Activated gamma-delta T cell treated with Interleukin-2 at 50 U/mL for 16 hours (primary cell): ENCODE measurements at regions not wholly inside any gene's neighbourhood (a gene's known extent, or its start where the extent isn't known, plus 50 kb on each side); places are given as distances from the start of the nearest gene placed in this dataset.

Experiments used
- DNase-seq: peaks from one replicate; pipeline ENCODE4 v3.0.0-alpha.2; 2020

DNA sequence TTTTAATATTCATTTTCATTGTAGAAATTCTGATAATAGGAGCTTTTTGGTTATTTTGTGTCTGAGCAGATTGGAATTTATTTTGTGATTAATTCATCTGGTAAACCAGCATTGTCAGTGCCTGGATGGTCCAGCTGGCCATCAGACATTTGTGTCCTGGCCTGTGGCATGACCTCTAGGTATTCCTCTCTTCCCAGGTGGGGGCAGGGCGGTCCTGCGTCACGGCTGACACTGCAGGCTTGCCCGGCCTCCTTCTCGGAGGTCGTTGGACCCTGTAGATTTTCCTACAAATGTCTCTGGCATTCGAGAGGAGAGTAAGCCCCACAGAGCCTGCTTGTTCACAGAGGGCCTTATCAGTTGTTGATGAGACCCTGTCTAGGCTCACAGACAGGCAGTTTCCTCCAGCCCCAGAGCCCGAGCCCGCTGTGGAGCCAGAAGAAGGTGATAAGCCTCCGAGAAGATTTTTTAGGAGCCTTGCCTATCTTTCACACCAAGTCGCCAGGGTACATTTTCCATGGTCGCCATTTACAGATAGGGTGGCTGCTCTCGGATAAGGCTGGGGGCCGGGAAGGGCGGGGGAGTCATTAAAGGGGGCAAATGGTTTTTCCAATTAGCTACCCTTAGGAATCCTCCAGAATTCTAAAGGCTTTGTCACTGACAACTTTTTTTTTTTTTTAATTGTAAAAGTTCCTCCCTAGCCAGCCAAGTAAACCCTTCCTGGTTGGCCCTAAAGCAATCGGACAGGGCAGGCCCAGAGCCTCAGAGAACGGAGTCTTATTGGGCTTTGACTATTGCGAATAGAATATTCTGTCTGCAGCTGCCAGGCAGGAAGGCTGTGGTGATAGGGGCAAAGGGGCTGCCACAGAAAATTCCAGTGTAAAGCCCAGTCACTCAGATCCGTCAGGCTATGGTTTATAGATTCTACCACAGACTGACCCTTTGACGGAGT lies 78.1 kb upstream of the TBX20 start:
- no peak for DNase-seq

DNA sequence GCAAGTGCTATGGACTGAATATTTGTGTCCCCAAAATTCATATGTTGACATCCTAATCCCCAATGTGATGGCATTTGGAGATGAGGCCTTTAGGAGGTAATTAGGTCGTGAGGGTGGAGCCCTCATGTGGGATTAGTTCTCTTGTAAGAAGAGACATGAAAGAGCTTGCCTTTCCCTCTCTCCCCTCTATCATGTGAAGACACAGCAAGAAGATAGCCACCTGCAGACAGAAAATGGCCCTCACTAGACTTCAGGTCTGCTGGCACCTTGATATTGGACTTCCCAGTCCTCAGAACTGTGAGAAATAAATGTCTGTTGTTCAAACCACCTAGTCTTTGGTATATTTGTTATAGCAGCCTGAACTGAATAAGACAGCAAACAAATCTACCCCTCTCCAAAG lies 75.1 kb upstream of the TBX20 start:
- no peak for DNase-seq

DNA sequence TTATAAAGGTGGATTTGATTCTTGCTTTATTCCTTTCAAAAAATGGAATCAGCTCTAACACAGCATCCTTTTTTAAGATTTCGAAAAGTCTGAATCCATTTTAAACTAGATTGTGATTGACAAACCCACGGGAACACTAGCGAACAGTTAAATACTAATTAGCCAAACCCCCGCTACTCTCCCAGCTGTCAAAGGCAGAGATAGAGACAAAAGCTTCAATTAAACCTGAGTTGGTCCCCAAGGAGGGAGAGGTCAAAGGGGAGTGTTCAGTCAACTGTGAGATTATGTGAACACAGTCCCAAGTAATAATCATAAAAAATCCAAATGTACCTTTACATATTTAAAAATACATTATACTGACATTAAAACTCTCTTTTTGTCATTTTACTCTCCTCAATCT lies 65.7 kb upstream of the TBX20 start:
- DNase-seq = no peak

DNA sequence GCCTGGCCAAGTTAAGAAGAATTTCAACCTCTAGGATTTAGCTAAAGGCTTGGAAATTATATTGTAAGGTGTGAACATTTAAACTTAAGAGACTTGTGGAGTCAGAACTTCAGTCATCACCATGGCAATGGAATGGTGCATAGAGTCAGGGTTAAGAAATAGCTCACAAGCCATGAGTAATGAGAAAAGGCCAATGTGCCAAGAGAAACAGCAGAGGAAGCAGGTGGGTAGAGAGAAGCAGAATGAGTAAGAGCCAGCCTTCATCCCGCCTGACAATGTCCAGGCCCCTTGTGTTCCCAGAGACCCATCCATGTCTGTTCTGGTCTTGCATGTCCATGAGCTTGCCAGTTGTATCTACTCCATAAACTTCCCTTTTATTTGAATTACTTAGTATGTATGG lies 62.6 kb upstream of the TBX20 start:
- no peak for DNase-seq

DNA sequence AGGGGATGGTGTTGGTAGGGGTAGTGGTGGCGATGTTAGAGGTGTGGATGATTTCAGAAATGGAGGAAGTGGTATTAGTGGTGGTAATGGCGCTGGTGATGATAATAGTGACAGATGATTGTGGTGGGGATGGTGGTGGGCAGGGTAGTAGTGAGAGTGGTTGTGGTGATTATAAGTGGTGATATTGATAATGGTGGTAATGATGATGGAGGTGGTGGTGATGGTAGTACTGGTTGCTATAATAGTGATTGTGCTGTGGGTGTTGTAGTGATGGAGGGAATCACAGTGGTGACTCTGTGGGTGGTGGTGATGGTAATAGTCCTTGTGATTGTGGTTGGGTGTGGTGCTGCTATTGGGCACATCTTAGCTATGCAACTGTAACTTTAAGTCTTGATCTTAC lies 61.6 kb upstream of the TBX20 start:
- DNase-seq = no peak

DNA sequence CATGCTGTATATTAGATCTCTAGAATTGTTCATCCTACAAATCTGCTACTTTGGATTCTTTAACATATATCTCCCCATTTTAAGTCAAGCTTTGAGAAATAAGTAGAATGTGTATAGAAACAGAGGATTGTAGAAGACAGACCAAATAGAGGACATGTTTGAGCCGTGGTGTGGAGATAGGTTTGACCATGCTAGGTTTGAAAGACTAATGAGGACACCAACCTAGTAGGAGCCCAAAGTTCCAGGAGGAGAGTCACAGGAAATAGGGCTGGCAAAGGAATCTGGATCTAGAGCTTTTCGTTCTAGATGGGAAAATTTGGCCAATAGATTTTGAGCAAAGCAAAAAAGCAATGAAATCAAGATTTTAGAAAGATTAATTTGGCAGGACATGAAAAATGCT lies 60.5 kb upstream of the TBX20 start:
- no peak for DNase-seq

DNA sequence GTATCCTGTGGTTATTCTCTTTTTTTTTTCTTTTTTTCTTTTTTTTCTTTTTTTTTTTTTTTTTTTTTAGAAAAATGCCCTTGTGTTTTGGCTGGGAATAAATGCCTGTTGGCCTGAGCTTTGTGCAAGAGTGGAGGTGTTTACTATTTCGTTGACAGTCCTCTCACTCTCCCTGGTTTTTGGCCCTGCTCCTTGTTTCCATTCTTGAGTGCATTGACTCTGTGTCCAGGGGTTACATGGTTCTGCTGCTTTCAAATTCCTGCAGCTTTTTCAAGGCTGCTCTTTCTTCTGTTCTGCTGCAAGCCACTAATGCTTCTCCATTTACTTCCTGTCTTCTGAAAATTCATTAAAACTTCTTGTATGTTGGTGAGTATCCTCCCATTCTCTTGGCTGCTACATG lies 59.7 kb upstream of the TBX20 start:
- no peak for DNase-seq
